ENCODE measurements at regions not wholly inside any gene's neighbourhood (a gene's known extent, or its start where the extent isn't known, plus 50 kb on each side); places are given as distances from the start of the nearest gene placed in this dataset.

DNA sequence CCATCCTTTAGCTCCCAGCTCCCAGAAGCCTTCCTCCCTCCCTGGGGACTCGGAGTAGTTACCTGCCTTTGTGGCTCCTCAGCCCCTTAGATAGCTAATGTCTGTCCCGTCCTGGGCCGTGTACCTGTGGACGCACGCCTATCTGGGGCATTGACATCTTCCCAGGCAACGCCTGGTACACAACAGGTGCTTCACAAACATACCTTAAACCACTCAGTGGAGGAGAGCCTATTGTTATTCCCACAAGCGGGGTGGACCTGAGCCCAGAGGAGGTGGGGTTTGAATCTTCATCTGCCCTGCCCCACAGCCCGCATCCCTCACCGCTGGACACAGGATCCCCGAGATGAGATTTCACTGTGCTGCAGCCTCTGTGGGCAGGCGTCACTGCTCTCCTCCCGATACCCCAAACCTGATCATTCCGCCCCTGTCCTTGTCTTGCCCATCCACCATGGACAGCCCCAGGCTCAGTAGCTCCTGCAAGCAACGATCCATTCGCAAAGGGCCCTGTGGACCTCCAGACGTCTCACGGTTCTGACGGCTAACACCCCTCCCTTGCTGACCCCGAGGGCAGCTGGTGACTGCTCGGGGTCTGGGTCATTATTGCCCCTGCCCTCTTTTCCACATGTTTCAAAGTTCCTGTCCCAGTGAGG, 73.8 kb upstream of the SHISAL1 start:
- ChIA-PET POLR2A (ENCODE audit: low non-redundant PET) (no interaction called here), CTCF (no interaction called here)
- TF ChIP-seq, protein P1, sequence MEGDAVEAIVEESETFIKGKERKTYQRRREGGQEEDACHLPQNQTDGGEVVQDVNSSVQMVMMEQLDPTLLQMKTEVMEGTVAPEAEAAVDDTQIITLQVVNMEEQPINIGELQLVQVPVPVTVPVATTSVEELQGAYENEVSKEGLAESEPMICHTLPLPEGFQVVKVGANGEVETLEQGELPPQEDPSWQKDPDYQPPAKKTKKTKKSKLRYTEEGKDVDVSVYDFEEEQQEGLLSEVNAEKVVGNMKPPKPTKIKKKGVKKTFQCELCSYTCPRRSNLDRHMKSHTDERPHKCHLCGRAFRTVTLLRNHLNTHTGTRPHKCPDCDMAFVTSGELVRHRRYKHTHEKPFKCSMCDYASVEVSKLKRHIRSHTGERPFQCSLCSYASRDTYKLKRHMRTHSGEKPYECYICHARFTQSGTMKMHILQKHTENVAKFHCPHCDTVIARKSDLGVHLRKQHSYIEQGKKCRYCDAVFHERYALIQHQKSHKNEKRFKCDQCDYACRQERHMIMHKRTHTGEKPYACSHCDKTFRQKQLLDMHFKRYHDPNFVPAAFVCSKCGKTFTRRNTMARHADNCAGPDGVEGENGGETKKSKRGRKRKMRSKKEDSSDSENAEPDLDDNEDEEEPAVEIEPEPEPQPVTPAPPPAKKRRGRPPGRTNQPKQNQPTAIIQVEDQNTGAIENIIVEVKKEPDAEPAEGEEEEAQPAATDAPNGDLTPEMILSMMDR (conservative IDR thresholded peaks at IDR 0.05; ENCODE audit: low read depth): no peak
- no peak for DNase-seq (ENCODE audit: low spot score)
- no peak overlapping the region for H3K27ac ChIP-seq

DNA sequence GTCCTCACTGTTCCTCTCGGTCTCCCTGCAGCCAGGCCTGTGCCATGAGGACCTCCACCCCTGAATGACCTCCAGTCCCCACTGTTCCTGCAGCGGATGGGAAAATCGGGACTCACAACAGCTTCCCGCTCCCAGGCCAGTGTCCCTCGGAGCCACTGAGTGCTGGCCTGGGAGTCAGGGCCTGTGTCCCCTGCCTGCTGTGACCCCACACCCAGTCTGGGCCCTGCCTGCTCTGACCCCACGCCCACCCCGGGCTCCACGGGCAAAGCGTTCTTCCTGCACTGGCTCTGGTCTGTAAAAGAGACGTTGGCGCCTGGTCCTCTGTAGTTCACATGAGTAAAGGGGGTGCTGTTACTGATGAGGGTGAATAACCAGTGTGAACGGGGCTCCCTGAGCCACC, 73.0 kb upstream of the SHISAL1 start:
- H3K27ac ChIP-seq: no peak overlapping the region
- CTCF ChIA-PET: no interaction called here
- TF ChIP-seq, protein P1 (conservative IDR thresholded peaks at IDR 0.05; ENCODE audit: low read depth): no peak
- DNase-seq (ENCODE audit: low spot score): no peak
- POLR2A ChIA-PET (ENCODE audit: low non-redundant PET): no interaction called here

DNA sequence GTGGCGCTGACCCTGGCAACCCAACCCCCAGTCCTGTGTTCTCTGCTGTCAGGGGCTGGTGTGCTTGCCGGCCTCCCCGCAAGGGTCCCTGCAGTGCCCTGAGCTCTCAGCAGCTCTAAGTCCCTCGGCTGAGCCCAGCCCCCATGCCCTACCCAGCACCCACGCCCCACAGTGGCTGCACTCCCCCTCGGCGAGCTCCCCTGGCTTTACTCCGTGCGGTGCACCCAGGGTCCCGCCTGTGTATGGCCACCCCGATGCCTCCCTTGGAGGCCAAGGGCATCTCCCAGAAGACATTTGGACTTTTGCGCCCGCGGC, 72.5 kb upstream of the SHISAL1 start:
- DNase-seq (ENCODE audit: low spot score): no peak
- TF ChIP-seq, protein P1 (conservative IDR thresholded peaks at IDR 0.05; ENCODE audit: low read depth): no peak
- ChIA-PET POLR2A (ENCODE audit: low non-redundant PET) (no interaction called here), CTCF (no interaction called here)
- H3K27ac ChIP-seq: no peak overlapping the region

DNA sequence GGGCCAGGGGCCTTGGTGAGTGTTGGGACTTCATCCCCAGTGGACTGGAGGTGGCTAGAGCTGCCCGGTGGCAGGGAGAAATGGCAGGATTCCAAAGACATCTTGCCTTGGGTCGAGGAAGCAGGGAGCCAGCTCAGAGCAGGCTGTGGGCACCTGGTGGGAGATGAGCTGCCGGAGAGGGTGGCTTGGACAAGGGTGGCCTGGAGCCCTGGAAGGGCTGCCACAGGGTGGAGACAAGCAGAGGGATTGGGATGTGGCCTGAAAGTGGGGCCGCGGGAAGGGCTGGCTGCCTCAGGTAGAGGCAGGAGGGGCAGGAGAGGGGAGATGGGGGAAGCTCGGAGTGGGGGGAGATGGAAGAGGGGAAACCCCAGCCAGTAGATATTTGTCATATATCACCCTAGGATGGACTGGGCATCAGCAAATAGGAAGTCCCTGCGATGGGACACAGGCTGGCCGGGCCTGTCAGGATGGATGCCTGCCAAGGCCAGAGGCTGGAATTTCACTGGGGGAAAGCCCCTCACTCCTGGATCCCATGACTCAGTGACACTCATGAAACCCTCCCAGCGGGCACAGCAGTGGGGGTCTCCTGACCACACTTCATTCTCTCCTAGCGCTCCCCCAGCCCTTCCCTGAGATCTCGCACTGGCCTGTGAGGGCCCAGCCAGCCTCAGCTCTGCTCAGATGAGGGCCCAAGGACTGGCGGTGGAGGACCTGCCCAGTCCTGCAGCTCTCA, 72.0 kb upstream of the SHISAL1 start:
- TF ChIP-seq, protein P1 (conservative IDR thresholded peaks at IDR 0.05; ENCODE audit: low read depth): no peak
- CTCF ChIA-PET: no interaction called here
- H3K27ac ChIP-seq: no peak overlapping the region
- POLR2A ChIA-PET (ENCODE audit: low non-redundant PET): no interaction called here
- no peak for DNase-seq (ENCODE audit: low spot score)

DNA sequence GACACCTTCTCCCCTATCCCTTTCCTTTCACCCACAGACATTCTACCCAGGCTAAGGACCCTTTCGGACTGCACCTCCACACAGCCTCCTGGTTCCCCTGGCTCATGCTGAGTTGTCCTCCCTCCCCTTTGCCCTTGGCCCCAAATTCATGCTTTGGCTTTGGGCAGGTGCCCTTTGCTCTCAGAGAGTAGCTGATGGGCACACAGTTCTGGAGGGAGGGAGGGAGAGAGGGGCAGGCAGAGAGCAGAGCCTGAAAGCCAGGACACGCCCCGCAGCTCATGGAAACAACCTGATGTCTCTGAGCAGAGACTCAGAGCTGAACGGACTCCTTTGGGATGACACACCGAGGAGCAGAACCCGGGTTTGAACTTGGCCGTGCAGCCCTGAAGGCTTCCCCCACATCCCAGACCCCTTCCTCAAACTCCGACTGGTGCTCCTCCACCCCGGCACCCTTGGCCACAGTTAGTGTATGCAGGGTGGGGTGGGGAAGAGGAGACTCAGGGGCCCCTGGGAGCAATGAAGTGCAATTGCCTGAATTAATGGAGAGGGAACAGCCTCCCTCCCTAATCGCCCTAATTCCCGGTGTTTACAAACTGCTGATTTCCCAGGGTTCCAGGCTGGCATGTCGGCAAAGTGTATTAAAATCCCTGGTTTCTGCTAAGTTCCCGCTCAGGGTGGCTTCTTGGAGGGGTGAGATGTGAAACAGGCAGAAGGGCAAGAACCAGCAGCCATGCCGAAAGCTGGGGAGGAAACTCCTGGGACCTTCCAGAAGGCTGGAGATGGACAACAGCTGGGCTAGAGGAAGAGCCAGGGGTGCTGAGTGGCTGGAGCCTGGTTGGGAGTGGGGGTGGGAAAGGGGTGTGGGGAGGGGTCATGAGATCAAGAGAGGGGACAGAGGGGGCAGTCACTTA, 71.2 kb upstream of the SHISAL1 start:
- POLR2A ChIA-PET (ENCODE audit: low non-redundant PET): no interaction called here
- H3K27ac ChIP-seq: no peak overlapping the region
- no peak for DNase-seq (ENCODE audit: low spot score)
- TF ChIP-seq, protein P1 (conservative IDR thresholded peaks at IDR 0.05; ENCODE audit: low read depth): no peak
- CTCF ChIA-PET: no interaction called here

DNA sequence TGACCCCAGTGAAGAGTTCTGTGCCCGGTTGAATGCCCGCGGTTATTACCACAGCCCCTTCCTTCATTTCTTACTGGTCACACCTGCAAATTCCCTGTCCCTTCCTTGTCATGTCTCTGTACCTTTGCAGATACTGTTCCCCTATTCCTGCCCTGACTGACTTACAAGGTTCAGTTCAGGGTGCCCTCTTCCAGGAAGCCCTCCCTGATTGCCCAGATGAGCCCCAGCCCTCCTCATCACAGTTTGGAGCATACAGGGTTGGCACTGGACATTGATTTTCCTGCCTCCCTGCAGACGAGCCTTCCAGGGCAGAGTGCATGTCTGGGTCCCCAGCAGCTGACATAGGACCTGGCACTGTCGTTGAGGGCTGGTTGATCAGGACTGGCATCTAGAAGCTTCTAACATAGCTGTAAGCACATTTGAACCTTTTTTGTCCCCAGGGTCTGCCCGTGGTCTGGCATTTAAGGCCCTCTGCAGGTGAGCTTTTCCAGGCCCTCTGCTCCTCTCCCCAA, 70.4 kb upstream of the SHISAL1 start:
- no peak overlapping the region for H3K27ac ChIP-seq
- CTCF ChIA-PET: interaction anchor here (0.6 kb wide), 2 partner anchors 17 to 23 kb away, joined by 3 to 4 read pairs; no protein-coding TSS in a partner anchor
- DNase-seq (ENCODE audit: low spot score): no peak
- TF ChIP-seq, protein P1 (conservative IDR thresholded peaks at IDR 0.05; ENCODE audit: low read depth): no peak
- POLR2A ChIA-PET (ENCODE audit: low non-redundant PET): no interaction called here

Measured in RWPE1 (cell line).